ENCODE measurements at regions not wholly inside any gene's neighbourhood (a gene's known extent, or its start where the extent isn't known, plus 50 kb on each side); places are given as distances from the start of the nearest gene placed in this dataset.
"Not testable (repeated sequence)": the region's sequence is repeated elsewhere in the genome, so short reads cannot be mapped to it uniquely, and the experiment has no call there.

GRCh38 chr1:228838717-228839500, 103.6 kb downstream of the RHOU start:
- peak overlapping the region; percentile 55 for H3K27ac ChIP-seq

DNA sequence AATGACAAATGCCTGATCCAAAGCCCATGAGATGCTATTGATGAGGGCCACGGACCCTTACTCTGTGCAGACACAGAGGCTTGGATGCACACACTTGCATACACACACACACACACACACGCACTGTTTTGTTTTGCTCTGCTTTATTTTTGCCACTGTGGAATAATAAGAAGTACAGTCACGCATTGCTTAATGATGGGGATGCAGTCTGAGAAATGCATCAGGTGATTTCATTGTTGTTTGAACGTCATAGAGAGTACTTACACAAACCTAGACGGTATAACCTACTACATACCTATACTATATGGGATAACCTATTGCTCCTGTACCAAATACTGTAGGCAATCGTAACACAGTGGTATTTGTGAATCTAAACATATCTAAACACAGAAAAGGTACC, 104.4 kb downstream of the RHOU start:
- TF ChIP-seq, protein P1, sequence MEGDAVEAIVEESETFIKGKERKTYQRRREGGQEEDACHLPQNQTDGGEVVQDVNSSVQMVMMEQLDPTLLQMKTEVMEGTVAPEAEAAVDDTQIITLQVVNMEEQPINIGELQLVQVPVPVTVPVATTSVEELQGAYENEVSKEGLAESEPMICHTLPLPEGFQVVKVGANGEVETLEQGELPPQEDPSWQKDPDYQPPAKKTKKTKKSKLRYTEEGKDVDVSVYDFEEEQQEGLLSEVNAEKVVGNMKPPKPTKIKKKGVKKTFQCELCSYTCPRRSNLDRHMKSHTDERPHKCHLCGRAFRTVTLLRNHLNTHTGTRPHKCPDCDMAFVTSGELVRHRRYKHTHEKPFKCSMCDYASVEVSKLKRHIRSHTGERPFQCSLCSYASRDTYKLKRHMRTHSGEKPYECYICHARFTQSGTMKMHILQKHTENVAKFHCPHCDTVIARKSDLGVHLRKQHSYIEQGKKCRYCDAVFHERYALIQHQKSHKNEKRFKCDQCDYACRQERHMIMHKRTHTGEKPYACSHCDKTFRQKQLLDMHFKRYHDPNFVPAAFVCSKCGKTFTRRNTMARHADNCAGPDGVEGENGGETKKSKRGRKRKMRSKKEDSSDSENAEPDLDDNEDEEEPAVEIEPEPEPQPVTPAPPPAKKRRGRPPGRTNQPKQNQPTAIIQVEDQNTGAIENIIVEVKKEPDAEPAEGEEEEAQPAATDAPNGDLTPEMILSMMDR (conservative IDR thresholded peaks at IDR 0.05): no peak
- no peak for TF ChIP-seq ZFX (IDR thresholded peaks at IDR 0.05)
- no peak overlapping the region for H3K27ac ChIP-seq

More at GRCh38 chr1:228838717-228839500, 103.6 kb downstream of the RHOU start:
- no peak for TF ChIP-seq ZFX (IDR thresholded peaks at IDR 0.05)
- TF ChIP-seq, protein P1 (conservative IDR thresholded peaks at IDR 0.05): no peak

GRCh38 chr1:228841632-228842031, 106.4 kb downstream of the RHOU start:
- no peak overlapping the region for H3K27ac ChIP-seq
- TF ChIP-seq, protein P1 (conservative IDR thresholded peaks at IDR 0.05): no peak
- TF ChIP-seq ZFX (IDR thresholded peaks at IDR 0.05): no peak

GRCh38 chr1:228842094-228842775, 107.0 kb downstream of the RHOU start:
- TF ChIP-seq, protein P1 (conservative IDR thresholded peaks at IDR 0.05): no peak
- TF ChIP-seq ZFX (IDR thresholded peaks at IDR 0.05): no peak
- H3K27ac ChIP-seq: no peak overlapping the region

DNA sequence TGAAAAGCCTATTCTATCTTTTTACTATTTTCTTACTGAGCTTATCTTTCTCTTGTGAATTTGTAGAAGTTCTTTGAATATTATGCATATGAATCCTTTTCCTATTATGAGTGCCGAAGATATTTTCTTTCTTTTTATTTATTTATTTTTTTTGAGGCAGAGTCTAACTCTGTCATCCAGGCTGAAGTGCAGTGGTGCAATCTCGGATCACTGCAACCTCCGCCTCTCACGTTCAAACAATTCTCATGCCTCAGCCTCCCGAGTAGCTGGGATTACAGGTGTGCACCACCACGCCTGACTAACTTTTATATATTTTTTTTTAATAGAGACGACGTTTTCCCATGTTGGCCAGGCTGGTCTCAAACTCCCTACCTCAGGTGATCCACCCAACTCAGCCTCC, 109.8 kb downstream of the RHOU start:
- no peak overlapping the region for H3K27ac ChIP-seq
- TF ChIP-seq, protein P1 (conservative IDR thresholded peaks at IDR 0.05): no peak
- TF ChIP-seq ZFX (IDR thresholded peaks at IDR 0.05): no peak

GRCh38 chr1:228846952-228847351, 111.7 kb downstream of the RHOU start:
- no peak overlapping the region for H3K27ac ChIP-seq
- no peak for TF ChIP-seq ZFX (IDR thresholded peaks at IDR 0.05)
- TF ChIP-seq, protein P1 (conservative IDR thresholded peaks at IDR 0.05): no peak

GRCh38 chr1:228847451-228847850, 112.2 kb downstream of the RHOU start:
- H3K27ac ChIP-seq: not testable (repeated sequence)

All from C4-2B (cell line).